22Rv1 (cell line): ENCODE measurements at regions not wholly inside any gene's neighbourhood (a gene's known extent, or its start where the extent isn't known, plus 50 kb on each side); places are given as distances from the start of the nearest gene placed in this dataset.

ENCODE experiments used
- ZFX ChIP-seq: fragments of 450-650 bp; IDR thresholded peaks from 2 replicates; pipeline ENCODE4 v1.6.1; 2017; ENCODE audit warnings: antibody characterized with exemption, borderline replicate concordance
- TF ChIP-seq, protein P1 (sequence below): fragments of 450-650 bp; IDR thresholded peaks from 2 replicates; pipeline ENCODE4 v1.5.1; 2017; ENCODE audit warnings: mild to moderate bottlenecking

- TF ChIP-seq, protein P1, sequence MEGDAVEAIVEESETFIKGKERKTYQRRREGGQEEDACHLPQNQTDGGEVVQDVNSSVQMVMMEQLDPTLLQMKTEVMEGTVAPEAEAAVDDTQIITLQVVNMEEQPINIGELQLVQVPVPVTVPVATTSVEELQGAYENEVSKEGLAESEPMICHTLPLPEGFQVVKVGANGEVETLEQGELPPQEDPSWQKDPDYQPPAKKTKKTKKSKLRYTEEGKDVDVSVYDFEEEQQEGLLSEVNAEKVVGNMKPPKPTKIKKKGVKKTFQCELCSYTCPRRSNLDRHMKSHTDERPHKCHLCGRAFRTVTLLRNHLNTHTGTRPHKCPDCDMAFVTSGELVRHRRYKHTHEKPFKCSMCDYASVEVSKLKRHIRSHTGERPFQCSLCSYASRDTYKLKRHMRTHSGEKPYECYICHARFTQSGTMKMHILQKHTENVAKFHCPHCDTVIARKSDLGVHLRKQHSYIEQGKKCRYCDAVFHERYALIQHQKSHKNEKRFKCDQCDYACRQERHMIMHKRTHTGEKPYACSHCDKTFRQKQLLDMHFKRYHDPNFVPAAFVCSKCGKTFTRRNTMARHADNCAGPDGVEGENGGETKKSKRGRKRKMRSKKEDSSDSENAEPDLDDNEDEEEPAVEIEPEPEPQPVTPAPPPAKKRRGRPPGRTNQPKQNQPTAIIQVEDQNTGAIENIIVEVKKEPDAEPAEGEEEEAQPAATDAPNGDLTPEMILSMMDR = no peak
- TF ChIP-seq ZFX = no peak
Measured at GRCh38 chr6:44701637-44702101, 314.2 kb downstream of the CDC5L start.
